ENCODE measurements at regions not wholly inside any gene's neighbourhood (a gene's known extent, or its start where the extent isn't known, plus 50 kb on each side); places are given as distances from the start of the nearest gene placed in this dataset.

GRCh38 chr7:17140406-17140805, 158.0 kb upstream of the AHR start:
- TF ChIP-seq POLR2AphosphoS5 (IDR thresholded peaks at IDR 0.05; ENCODE audit: low read length) (no peak), ZBTB11 (CRISPR knock-in tag; IDR thresholded peaks at IDR 0.05) (no peak), ZNF217 (IDR thresholded peaks at IDR 0.05) (no peak), CREB1 (IDR thresholded peaks at IDR 0.05; ENCODE audit: low read depth) (no peak), TCF7 (IDR thresholded peaks at IDR 0.05; ENCODE audit: borderline replicate concordance) (no peak), EZH2 (IDR thresholded peaks at IDR 0.05; ENCODE audit: borderline replicate concordance, control insufficient read depth, low read depth, low read length) (no peak), CTCF (IDR thresholded peaks at IDR 0.05 in 2 of 3, conservative IDR thresholded peaks at IDR 0.05 in 1 of 3; ENCODE audit: control insufficient read depth in 2 of 3, extremely low read depth in 1 of 3, insufficient read depth in 1 of 3, low read depth in 3 of 3, low read length in 3 of 3) (no peak)
